ENCODE measurements at regions not wholly inside any gene's neighbourhood (a gene's known extent, or its start where the extent isn't known, plus 50 kb on each side); places are given as distances from the start of the nearest gene placed in this dataset.
A peak's percentile ranks its signal among the peaks of the same experiment; 100 is the strongest.

DNA sequence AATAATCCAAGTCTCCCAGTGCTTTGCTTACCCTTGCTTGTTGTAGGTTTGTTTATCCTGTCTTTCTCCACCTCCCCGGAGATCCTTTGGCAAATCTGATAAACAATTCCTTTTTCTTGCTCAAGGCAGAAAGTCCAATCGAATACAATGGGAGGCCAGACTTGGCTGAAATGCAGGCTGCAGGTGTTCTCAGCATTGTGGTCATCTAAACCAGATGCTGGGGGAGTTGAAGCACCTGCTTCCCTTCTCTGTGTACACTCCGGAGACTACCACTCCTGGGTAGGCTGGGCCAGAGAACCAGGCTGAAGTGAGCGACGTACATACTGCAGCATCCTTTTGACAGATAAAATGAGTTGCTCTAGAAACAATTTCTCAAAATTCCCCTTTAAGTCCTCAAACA lies 82.6 kb upstream of the PREP start:
- no peak for ATAC-seq
- TF ChIP-seq ARNTL (CRISPR knock-in tag; IDR thresholded peaks at IDR 0.05; ENCODE audit: borderline replicate concordance, low read depth) (no peak), BACH2 (CRISPR knock-in tag; IDR thresholded peaks at IDR 0.05; ENCODE audit: borderline replicate concordance) (no peak), ZNF565 (CRISPR knock-in tag; conservative IDR thresholded peaks at IDR 0.05; ENCODE audit: low read depth) (no peak), GLIS3 (CRISPR knock-in tag; IDR thresholded peaks at IDR 0.05) (no peak), ZNF70 (CRISPR knock-in tag; IDR thresholded peaks at IDR 0.05) (no peak), ZFP30 (CRISPR knock-in tag; IDR thresholded peaks at IDR 0.05) (no peak), CSDC2 (CRISPR knock-in tag; IDR thresholded peaks at IDR 0.05) (no peak), RARB (CRISPR knock-in tag; IDR thresholded peaks at IDR 0.05) (no peak)

DNA sequence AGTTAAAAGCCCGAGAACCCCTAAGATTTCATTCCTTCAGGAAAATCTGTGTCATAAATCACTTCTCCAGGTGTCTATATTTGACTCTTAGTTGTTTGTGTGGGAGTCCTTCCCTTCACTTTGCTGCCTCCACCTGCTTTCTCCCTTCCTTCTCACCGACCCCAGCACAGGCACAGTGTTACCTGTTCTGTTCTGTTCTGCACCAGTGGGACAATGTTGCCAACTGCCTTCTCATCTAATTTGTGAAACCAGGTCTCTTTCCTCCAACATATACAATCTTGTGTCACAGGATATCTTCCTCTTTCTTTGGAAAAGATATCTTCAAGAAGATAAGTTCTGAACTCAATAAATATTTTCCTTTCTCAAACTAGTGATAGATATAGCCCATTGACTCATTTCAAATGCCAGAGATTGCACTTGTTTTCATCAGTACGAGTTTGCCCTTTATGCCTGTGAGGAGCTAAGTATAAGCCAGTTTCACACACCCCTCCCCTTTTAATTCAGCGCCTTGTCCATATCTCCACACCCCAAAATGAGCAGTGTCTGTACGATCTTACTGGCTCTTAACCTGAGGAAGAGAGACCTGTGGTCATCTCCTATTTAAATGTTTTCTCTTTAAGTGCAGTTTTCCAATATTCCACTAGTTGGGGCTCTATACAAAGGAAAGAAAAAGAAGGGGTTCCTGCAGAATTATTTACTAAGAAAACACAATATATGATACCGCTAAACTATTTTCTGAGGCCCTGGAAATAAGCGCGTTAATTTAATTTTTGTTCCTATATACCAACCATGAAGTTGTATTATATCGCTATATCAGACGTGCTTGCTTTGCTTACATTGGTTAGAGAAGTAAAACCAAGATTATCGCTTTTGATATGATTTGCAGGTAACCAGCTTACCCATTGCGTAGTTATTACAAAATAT lies 81.6 kb upstream of the PREP start:
- peak; percentile 74 for ATAC-seq
- no peak for TF ChIP-seq CSRNP3 (CRISPR knock-in tag; IDR thresholded peaks at IDR 0.05)
- no peak for TF ChIP-seq ESRRG (CRISPR knock-in tag; IDR thresholded peaks at IDR 0.05)
- no peak for TF ChIP-seq TOX (CRISPR knock-in tag; IDR thresholded peaks at IDR 0.05; ENCODE audit: borderline replicate concordance)
- TF ChIP-seq, protein P1, sequence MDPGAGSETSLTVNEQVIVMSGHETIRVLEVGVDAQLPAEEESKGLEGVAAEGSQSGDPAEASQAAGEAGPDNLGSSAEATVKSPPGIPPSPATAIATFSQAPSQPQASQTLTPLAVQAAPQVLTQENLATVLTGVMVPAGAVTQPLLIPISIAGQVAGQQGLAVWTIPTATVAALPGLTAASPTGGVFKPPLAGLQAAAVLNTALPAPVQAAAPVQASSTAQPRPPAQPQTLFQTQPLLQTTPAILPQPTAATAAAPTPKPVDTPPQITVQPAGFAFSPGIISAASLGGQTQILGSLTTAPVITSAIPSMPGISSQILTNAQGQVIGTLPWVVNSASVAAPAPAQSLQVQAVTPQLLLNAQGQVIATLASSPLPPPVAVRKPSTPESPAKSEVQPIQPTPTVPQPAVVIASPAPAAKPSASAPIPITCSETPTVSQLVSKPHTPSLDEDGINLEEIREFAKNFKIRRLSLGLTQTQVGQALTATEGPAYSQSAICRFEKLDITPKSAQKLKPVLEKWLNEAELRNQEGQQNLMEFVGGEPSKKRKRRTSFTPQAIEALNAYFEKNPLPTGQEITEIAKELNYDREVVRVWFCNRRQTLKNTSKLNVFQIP (CRISPR knock-in tag; IDR thresholded peaks at IDR 0.05; ENCODE audit: borderline replicate concordance, low read depth) = no peak
- no peak for TF ChIP-seq ZNF565 (CRISPR knock-in tag; conservative IDR thresholded peaks at IDR 0.05; ENCODE audit: low read depth)
- TF ChIP-seq, protein P2, sequence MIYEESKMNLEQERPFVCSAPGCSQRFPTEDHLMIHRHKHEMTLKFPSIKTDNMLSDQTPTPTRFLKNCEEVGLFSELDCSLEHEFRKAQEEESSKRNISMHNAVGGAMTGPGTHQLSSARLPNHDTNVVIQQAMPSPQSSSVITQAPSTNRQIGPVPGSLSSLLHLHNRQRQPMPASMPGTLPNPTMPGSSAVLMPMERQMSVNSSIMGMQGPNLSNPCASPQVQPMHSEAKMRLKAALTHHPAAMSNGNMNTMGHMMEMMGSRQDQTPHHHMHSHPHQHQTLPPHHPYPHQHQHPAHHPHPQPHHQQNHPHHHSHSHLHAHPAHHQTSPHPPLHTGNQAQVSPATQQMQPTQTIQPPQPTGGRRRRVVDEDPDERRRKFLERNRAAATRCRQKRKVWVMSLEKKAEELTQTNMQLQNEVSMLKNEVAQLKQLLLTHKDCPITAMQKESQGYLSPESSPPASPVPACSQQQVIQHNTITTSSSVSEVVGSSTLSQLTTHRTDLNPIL (CRISPR knock-in tag; IDR thresholded peaks at IDR 0.05; ENCODE audit: low read depth) = no peak
- no peak for TF ChIP-seq TCF4 (CRISPR knock-in tag; IDR thresholded peaks at IDR 0.05; ENCODE audit: borderline replicate concordance)
- TF ChIP-seq GLIS3 (CRISPR knock-in tag; IDR thresholded peaks at IDR 0.05) = no peak
- no peak for TF ChIP-seq OSR1 (CRISPR knock-in tag; IDR thresholded peaks at IDR 0.05)
- no peak for TF ChIP-seq SNAI2 (CRISPR knock-in tag; IDR thresholded peaks at IDR 0.05)
- TF ChIP-seq ZFP3 (CRISPR knock-in tag; IDR thresholded peaks at IDR 0.05) = no peak
- no peak for TF ChIP-seq BACH2 (CRISPR knock-in tag; IDR thresholded peaks at IDR 0.05; ENCODE audit: borderline replicate concordance)
- no peak for TF ChIP-seq RARB (CRISPR knock-in tag; IDR thresholded peaks at IDR 0.05)
- TF ChIP-seq ARNTL (CRISPR knock-in tag; IDR thresholded peaks at IDR 0.05; ENCODE audit: borderline replicate concordance, low read depth) = no peak
- TF ChIP-seq PPARA (CRISPR knock-in tag; IDR thresholded peaks at IDR 0.05; ENCODE audit: borderline replicate concordance) = no peak
- no peak for TF ChIP-seq ZC3H10 (CRISPR knock-in tag; IDR thresholded peaks at IDR 0.05)
- no peak for TF ChIP-seq ZNF8 (CRISPR knock-in tag; IDR thresholded peaks at IDR 0.05)

DNA sequence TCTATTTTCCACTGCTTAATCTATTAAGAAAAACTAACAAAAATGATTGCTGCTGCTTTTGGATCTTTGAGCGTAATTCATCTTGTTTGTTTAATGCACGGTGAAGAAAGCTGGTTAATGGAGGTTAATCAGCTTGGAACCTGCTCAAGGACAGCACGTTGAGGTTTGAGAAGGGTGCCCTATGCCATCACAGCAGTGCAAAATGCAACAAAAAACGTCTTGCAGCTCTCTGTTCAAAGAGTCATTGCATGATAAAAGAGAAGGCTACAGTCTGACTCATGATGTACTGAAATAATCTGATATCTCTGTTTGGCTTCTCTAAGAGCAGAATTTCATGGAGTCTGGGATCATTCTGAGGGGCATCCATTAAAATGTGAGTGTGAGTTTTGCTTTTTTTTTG lies 80.6 kb upstream of the PREP start:
- ATAC-seq = peak; percentile 77
- TF ChIP-seq, protein P3, sequence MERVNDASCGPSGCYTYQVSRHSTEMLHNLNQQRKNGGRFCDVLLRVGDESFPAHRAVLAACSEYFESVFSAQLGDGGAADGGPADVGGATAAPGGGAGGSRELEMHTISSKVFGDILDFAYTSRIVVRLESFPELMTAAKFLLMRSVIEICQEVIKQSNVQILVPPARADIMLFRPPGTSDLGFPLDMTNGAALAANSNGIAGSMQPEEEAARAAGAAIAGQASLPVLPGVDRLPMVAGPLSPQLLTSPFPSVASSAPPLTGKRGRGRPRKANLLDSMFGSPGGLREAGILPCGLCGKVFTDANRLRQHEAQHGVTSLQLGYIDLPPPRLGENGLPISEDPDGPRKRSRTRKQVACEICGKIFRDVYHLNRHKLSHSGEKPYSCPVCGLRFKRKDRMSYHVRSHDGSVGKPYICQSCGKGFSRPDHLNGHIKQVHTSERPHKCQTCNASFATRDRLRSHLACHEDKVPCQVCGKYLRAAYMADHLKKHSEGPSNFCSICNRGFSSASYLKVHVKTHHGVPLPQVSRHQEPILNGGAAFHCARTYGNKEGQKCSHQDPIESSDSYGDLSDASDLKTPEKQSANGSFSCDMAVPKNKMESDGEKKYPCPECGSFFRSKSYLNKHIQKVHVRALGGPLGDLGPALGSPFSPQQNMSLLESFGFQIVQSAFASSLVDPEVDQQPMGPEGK (CRISPR knock-in tag; IDR thresholded peaks at IDR 0.05; ENCODE audit: borderline replicate concordance) = no peak
- no peak for TF ChIP-seq ZNF565 (CRISPR knock-in tag; conservative IDR thresholded peaks at IDR 0.05; ENCODE audit: low read depth)
- no peak for TF ChIP-seq ZC3H10 (CRISPR knock-in tag; IDR thresholded peaks at IDR 0.05)
- TF ChIP-seq TOX (CRISPR knock-in tag; IDR thresholded peaks at IDR 0.05; ENCODE audit: borderline replicate concordance) = no peak
- no peak for TF ChIP-seq OSR1 (CRISPR knock-in tag; IDR thresholded peaks at IDR 0.05)
- TF ChIP-seq, protein P2 (CRISPR knock-in tag; IDR thresholded peaks at IDR 0.05; ENCODE audit: low read depth) = no peak

Measured in SK-N-SH treated with all-trans-retinoic acid at 6 μM for 48 hours (cell line).